Activated B cell treated with CpG ODN at 0.5 μM for 24 hours (primary cell): ENCODE measurements at regions not wholly inside any gene's neighbourhood (a gene's known extent, or its start where the extent isn't known, plus 50 kb on each side); places are given as distances from the start of the nearest gene placed in this dataset.

Experiments
- ATAC-seq: fragments of 200-7000 bp; cut with Tn5 transposase; one replicate; pipeline ENCODE4 v1.10.0; 2021; ENCODE audit warnings: low read depth, mild to moderate bottlenecking, moderate library complexity
- CTCF ChIA-PET: fragments of 350-600 bp; sonication (Branson Sonifier 250); formaldehyde crosslinking; loops from one replicate; lab custom pipeline; 2021; ENCODE audit warnings: antibody characterized with exemption; lab: Charles Lee
- POLR2A ChIA-PET: fragments of 350-600 bp; sonication (Branson Sonifier 250); formaldehyde crosslinking; loops from one replicate; lab custom pipeline; 2021; ENCODE audit warnings: antibody characterized with exemption; lab: Charles Lee
- DNase-seq: peaks from one replicate; pipeline ENCODE4 v3.0.0; 2022
- H3K27ac Mint-ChIP-seq: one replicate; pipeline ENCODE4 v1.8.0; 2020; ENCODE audit warnings: mixed read lengths
- H3K27me3 Mint-ChIP-seq: one replicate; pipeline ENCODE4 v1.8.0; 2021; ENCODE audit warnings: mixed read lengths
- H3K36me3 Mint-ChIP-seq: one replicate; pipeline ENCODE4 v1.8.0; 2021; ENCODE audit warnings: low read depth, mixed read lengths
- H3K4me1 Mint-ChIP-seq: one replicate; pipeline ENCODE4 v1.8.0; 2021; ENCODE audit warnings: mixed read lengths
- H3K4me3 Mint-ChIP-seq: one replicate; pipeline ENCODE4 v1.8.0; 2020; ENCODE audit warnings: mild to moderate bottlenecking, mixed read lengths
- H3K9me3 Mint-ChIP-seq: one replicate; pipeline ENCODE4 v1.8.0; 2020; ENCODE audit warnings: mixed read lengths
- intact Hi-C: fragments of 100-400 bp; cut with micrococcal nuclease; formaldehyde crosslinking; loops from one replicate; pipeline ENCODE4 v1.15.1; 2024
- TF ChIP-seq, protein P1 (sequence below): fragments of 200-600 bp; IDR thresholded peaks from one replicate; pipeline ENCODE4 v1.8.0; 2022; ENCODE audit warnings: antibody characterized with exemption, mild to moderate bottlenecking

DNA sequence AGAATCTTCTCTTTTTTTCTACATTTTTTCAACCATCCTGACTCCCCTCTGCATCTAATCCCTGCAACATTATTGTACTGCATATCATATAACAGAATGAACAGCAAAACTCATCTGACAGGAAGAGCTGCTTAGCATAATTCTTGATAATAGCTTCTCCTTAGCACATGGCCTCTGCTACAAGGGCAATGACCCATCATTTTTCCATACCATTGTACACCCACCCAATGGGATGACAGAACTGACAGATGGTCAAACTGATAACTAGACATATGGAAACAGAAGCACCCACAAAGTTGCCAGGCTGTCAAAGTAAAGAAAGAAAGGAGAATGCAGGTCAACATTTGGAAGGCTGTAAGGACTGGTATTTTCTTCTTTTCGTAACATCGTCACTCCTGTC, 390.4 kb upstream of the USP15 start:
- CTCF ChIA-PET = no interaction called here
- ATAC-seq = no peak
- POLR2A ChIA-PET = no interaction called here

DNA sequence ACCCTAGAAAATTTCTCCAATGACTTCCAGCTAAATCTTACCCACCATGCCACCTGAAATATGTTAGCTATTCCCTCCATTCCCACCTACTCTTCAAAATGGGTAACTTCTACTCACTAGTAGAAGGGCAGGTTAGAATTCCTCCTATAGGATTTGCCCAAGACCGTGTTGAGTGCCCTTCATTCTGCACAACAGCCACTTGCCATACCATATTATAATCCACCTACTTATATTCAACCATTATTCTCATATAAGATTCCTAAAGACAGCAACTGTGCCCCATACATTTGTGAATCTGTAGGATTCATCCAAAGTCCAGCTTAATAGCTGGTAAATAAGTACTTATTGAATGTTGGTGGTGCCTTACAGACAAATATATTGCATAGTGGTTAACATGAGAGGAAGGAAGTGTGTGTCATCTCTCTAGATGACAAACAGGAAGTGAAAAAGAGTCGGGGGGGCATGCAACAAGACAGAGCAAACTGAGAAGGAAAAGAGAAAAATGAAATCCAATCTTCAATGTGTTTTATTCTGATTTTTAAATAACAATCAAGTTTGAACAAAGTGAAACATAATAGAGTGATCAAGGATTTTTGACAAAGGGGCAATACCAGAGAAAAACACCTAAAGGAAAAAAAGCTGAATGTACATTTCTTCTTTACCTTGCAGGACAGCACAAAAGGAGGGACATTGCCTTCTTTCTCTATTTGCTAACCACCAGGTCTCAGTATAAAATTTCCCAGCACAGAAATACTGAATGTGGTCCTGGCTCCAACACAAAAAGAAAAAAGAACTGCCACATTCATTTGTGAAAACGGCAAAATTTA, 389.3 kb upstream of the USP15 start:
- H3K4me3 Mint-ChIP-seq = no peak overlapping the region
- no peaks in the 10 kb centered on the region for H3K36me3 Mint-ChIP-seq
- ChIA-PET POLR2A (no interaction called here), CTCF (no interaction called here)
- H3K27me3 Mint-ChIP-seq = no peaks in the 10 kb centered on the region
- no peaks in the 10 kb centered on the region for H3K9me3 Mint-ChIP-seq
- ATAC-seq (peak; percentile 42), DNase-seq (no peak)
- H3K27ac Mint-ChIP-seq = no peak overlapping the region
- intact Hi-C loops = no loop called here
- TF ChIP-seq, protein P1, sequence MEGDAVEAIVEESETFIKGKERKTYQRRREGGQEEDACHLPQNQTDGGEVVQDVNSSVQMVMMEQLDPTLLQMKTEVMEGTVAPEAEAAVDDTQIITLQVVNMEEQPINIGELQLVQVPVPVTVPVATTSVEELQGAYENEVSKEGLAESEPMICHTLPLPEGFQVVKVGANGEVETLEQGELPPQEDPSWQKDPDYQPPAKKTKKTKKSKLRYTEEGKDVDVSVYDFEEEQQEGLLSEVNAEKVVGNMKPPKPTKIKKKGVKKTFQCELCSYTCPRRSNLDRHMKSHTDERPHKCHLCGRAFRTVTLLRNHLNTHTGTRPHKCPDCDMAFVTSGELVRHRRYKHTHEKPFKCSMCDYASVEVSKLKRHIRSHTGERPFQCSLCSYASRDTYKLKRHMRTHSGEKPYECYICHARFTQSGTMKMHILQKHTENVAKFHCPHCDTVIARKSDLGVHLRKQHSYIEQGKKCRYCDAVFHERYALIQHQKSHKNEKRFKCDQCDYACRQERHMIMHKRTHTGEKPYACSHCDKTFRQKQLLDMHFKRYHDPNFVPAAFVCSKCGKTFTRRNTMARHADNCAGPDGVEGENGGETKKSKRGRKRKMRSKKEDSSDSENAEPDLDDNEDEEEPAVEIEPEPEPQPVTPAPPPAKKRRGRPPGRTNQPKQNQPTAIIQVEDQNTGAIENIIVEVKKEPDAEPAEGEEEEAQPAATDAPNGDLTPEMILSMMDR = no peak
- H3K4me1 Mint-ChIP-seq = no peaks in the 10 kb centered on the region

More for the DNA sequence above, 390.4 kb upstream of the USP15 start:
- no peaks in the 10 kb centered on the region for H3K36me3 Mint-ChIP-seq
- intact Hi-C loops = no loop called here
- H3K9me3 Mint-ChIP-seq = no peaks in the 10 kb centered on the region
- H3K4me3 Mint-ChIP-seq = no peak overlapping the region
- TF ChIP-seq, protein P1 = no peak
- DNase-seq = no peak
- no peak overlapping the region for H3K27ac Mint-ChIP-seq
- no peaks in the 10 kb centered on the region for H3K4me1 Mint-ChIP-seq
- H3K27me3 Mint-ChIP-seq = no peaks in the 10 kb centered on the region

DNA sequence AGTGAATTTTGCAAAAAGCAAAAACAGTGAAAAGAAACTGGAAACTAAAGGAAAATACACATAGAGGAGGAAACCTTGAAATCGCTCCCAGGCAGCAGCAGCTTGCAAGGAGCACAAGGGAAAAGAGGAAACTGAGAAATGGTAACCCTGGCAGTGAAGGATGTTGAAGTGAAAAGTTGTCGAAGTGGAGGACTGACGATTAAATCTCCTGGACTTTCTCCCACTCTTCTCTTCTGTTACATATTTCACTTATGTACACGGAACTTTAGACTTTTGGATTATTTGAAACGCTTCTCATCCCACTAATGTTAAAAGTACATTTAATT, 388.8 kb upstream of the USP15 start:
- no peak overlapping the region for H3K27ac Mint-ChIP-seq
- CTCF ChIA-PET = no interaction called here
- H3K4me3 Mint-ChIP-seq = no peak overlapping the region
- no peaks in the 10 kb centered on the region for H3K4me1 Mint-ChIP-seq
- POLR2A ChIA-PET = no interaction called here
- no peak for ATAC-seq
- H3K9me3 Mint-ChIP-seq = no peaks in the 10 kb centered on the region
- H3K27me3 Mint-ChIP-seq = no peaks in the 10 kb centered on the region
- TF ChIP-seq, protein P1 = no peak
- intact Hi-C loops = no loop called here
- H3K36me3 Mint-ChIP-seq = no peaks in the 10 kb centered on the region
- no peak for DNase-seq

DNA sequence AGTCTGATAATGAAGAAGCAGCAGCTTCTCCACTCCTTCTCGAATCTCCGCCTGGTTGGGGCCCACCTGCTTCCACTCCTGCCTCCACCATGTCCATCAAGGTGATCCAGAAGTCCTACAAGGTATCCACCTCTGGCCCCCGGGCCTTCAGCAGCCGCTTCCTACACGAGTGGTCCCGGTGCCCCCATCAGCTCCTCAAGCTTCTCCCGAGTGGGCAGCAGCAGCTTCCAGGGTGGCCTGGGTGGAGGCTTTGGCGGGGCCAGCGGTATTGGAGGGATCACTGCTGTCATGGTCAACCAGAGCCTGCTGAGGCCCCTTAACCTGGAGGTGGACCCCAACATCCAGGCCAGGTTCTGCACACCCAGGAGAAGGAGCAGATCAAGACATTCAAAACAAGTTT, 381.0 kb upstream of the USP15 start:
- ATAC-seq (no peak), DNase-seq (no peak)
- H3K27ac Mint-ChIP-seq = no peak overlapping the region
- intact Hi-C loops = no loop called here
- no peaks in the 10 kb centered on the region for H3K4me1 Mint-ChIP-seq
- ChIA-PET POLR2A (no interaction called here), CTCF (no interaction called here)
- H3K27me3 Mint-ChIP-seq = no peaks in the 10 kb centered on the region
- TF ChIP-seq, protein P1 = no peak
- no peaks in the 10 kb centered on the region for H3K9me3 Mint-ChIP-seq
- H3K36me3 Mint-ChIP-seq = no peaks in the 10 kb centered on the region
- H3K4me3 Mint-ChIP-seq = no peak overlapping the region

DNA sequence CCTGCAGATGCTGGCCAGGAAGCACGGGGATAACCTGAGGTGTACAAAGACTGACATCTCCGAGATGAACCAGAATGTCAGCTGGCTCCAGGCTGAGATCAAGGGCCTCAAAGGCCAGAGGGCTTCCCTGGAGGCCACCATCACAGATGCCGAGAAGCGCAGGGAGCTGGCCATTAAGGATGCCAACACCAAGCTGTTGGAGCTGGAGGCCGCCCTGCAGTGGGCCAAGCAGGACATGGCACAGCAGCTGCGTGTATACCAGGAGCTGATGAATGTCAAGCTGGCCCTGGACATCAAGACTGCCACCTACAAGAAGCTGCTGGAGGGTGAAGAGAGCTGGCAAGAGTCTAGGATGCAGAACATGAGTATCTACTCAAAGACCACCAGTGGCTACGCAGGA, 380.0 kb upstream of the USP15 start:
- no peaks in the 10 kb centered on the region for H3K27me3 Mint-ChIP-seq
- TF ChIP-seq, protein P1 = no peak
- no peaks in the 10 kb centered on the region for H3K9me3 Mint-ChIP-seq
- ChIA-PET POLR2A (no interaction called here), CTCF (no interaction called here)
- no peaks in the 10 kb centered on the region for H3K36me3 Mint-ChIP-seq
- H3K4me3 Mint-ChIP-seq = no peak overlapping the region
- intact Hi-C loops = no loop called here
- DNase-seq = no peak
- ATAC-seq = no peak
- no peak overlapping the region for H3K27ac Mint-ChIP-seq
- H3K4me1 Mint-ChIP-seq = no peaks in the 10 kb centered on the region
